ENCODE measurements at regions not wholly inside any gene's neighbourhood (a gene's known extent, or its start where the extent isn't known, plus 50 kb on each side); places are given as distances from the start of the nearest gene placed in this dataset.

GRCh38 chr4:20538905-20539304 is 161.4 kb upstream of the PACRGL start:
- Histone ChIP-seq H3K4me3 (ENCODE audit: insufficient read depth, low read depth, low read length) (no peak overlapping the region), H3K14ac (replicated peaks; ENCODE audit: low read depth, low read length) (no peak overlapping the region), H4K8ac (ENCODE audit: low read depth in 2 of 2, low read length in 2 of 2) (no peak overlapping the region), H3K27me3 (ENCODE audit: control insufficient read depth, insufficient read depth, low read length) (no peaks in the 10 kb centered on the region), H3K4me2 (ENCODE audit: low read depth, low read length) (no peak overlapping the region), H3K27ac (ENCODE audit: insufficient read depth, low read length) (no peak overlapping the region), H3K9ac (ENCODE audit: low read depth, low read length) (no peak overlapping the region), H3K23ac (ENCODE audit: low read depth, low read length) (no peak overlapping the region), H3K4ac (ENCODE audit: low read depth, low read length) (no peak overlapping the region), H3K36me3 (ENCODE audit: control insufficient read depth, insufficient read depth, low read length) (no peaks in the 10 kb centered on the region; the same call in 1 of the 2 replicates), H3K9me1 (ENCODE audit: insufficient read depth, low read length) (no peaks in the 10 kb centered on the region), H2BK15ac (ENCODE audit: low read depth, low read length) (no peak overlapping the region), H3K56ac (ENCODE audit: extremely low read depth, insufficient read depth, low read length) (no peak overlapping the region), H3K18ac (ENCODE audit: low read depth, low read length) (no peak overlapping the region), H3K9me3 (ENCODE audit: control insufficient read depth, insufficient read depth, low read length) (no peaks in the 10 kb centered on the region), H4K5ac (ENCODE audit: low read depth, low read length) (no peak overlapping the region), H3K4me1 (ENCODE audit: control insufficient read depth, insufficient read depth, low read length) (no peaks in the 10 kb centered on the region), H2AK9ac (replicated peaks; ENCODE audit: low read depth, low read length, poor library complexity) (no peak overlapping the region), H3K79me1 (ENCODE audit: low read depth in 1 of 2, low read length in 2 of 2) (no peaks in the 10 kb centered on the region), H4K91ac (ENCODE audit: insufficient read depth, low read depth, low read length) (no peak overlapping the region), H2AK5ac (ENCODE audit: low read depth, low read length) (no peak overlapping the region), H2BK5ac (ENCODE audit: low read depth, low read length, poor library complexity, severe bottlenecking) (no peak overlapping the region), H2BK20ac (ENCODE audit: low read depth, low read length) (no peak overlapping the region), H2AFZ (replicated peaks; ENCODE audit: low read length, poor library complexity) (no peak overlapping the region), H4K20me1 (ENCODE audit: insufficient read depth, low read length) (no peaks in the 10 kb centered on the region), H2BK120ac (ENCODE audit: low read depth, low read length) (no peak overlapping the region)
- no CpG with 5 or more reads among the region's 5 CpGs for WGBS, 2 experiments (ENCODE audit: extremely low coverage in 2 of 2, insufficient read length in 1 of 2)
- ChIA-PET POLR2A (ENCODE audit: unreplicated experiment) (no interaction called here), CTCF (no interaction called here)
- in situ Hi-C loops (cut with MboI; ENCODE audit: low sequenced_read_pairs) (loop anchor here (25.0 kb wide), 1 partner anchor 1852 kb away; no protein-coding TSS in a partner anchor), intact Hi-C loops (cut with micrococcal nuclease) (no loop called here), dilution Hi-C loops (cut with HindIII; ENCODE audit: low sequenced_read_pairs, unreplicated experiment) (no loop called here)
- TF ChIP-seq RCOR1 (IDR thresholded peaks at IDR 0.05; ENCODE audit: insufficient replicate concordance, low read length) (no peak), FOS (IDR thresholded peaks at IDR 0.05; ENCODE audit: low read depth, low read length) (no peak), POLR2A (IDR thresholded peaks at IDR 0.05; ENCODE audit: low read depth, low read length) (no peak)
- no peak for ATAC-seq (ENCODE audit: low read depth)
- no peak for DNase-seq
- BruUV-seq (replicated peaks), result no TSS peak
